Transverse colon (tissue), 3 donors: ENCODE measurements at regions not wholly inside any gene's neighbourhood (a gene's known extent, or its start where the extent isn't known, plus 50 kb on each side); places are given as distances from the start of the nearest gene placed in this dataset.

Experiments
- CTCF ChIP-seq, 5 experiments: fragments of 200-600 bp in 3 of 5; fragments of 450-650 bp in 2 of 5; sonication (generic) in 3 of 5; IDR thresholded peaks; 1 replicate in 2 of 5; 2 replicates in 3 of 5; pipeline ENCODE4 v1.5.1; 2016 to 2017; ENCODE audit warnings: antibody characterized with exemption in 5 of 5, inconsistent platforms in 3 of 5, mild to moderate bottlenecking in 2 of 5, moderate library complexity in 1 of 5
- EP300 ChIP-seq: sonication (generic); formaldehyde crosslinking; IDR thresholded peaks from one replicate; pipeline ENCODE4 v1.6.1; 2017; ENCODE audit warnings: antibody characterized with exemption, low read depth
- POLR2A ChIP-seq: fragments of 450-650 bp; IDR thresholded peaks from one replicate; pipeline ENCODE4 v1.6.1; 2016; ENCODE audit warnings: antibody characterized with exemption, mild to moderate bottlenecking, moderate library complexity

GRCh38 chr3:74328435-74328834, 286.0 kb downstream of the CNTN3 start:
- TF ChIP-seq CTCF (IDR thresholded peaks at IDR 0.05) (no peak), POLR2A (no peak), EP300 (no peak)
